ENCODE measurements at regions not wholly inside any gene's neighbourhood (a gene's known extent, or its start where the extent isn't known, plus 50 kb on each side); places are given as distances from the start of the nearest gene placed in this dataset.
"Not testable (repeated sequence)": the region's sequence is repeated elsewhere in the genome, so short reads cannot be mapped to it uniquely, and the experiment has no call there.

DNA sequence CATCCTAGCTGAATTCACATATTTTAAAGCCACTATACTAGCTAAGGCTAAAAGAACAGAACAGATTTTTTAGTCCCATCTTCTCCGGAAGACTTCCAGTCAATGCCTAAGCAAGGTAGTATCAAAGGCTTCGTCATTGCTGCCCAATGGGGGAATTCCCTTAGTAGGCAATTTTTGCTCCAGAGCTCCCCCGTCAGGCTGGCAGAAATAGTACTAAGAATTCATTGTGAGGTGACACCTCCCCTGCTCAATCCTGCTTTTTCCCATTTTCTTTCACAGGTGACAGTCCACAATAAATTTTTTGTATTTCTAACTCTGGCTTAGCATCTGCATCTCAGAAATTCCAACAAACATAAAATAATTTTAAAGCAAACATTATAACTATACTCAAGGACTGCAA is 52.8 kb upstream of the SRSF6 start:
- Histone ChIP-seq H3F3A (ENCODE audit: insufficient read depth, low read length, poor library complexity, severe bottlenecking) (no peaks in the 10 kb centered on the region), H3K9me3 (ENCODE audit: low read length) (no peaks in the 10 kb centered on the region), H3K36me3 (ENCODE audit: insufficient read depth, low read length) (no peaks in the 10 kb centered on the region), H3K4me2 (ENCODE audit: low read length) (no peak overlapping the region), H3K4me3 (ENCODE audit: low read length) (no peak overlapping the region), H3K27me3 (ENCODE audit: insufficient read depth, low read depth, low read length) (no peaks in the 10 kb centered on the region), H3K9ac (ENCODE audit: low read length) (no peak overlapping the region), H3K9me2 (ENCODE audit: insufficient read depth, low read length) (no peaks in the 10 kb centered on the region), H3K79me2 (replicated peaks; ENCODE audit: insufficient read depth, low read length) (no peaks in the 10 kb centered on the region), H3K27ac (ENCODE audit: low read length) (no peak overlapping the region), H4K20me1 (ENCODE audit: insufficient read depth) (no peaks in the 10 kb centered on the region), H2AFZ (ENCODE audit: low read depth, low read length) (no peak overlapping the region)
- TF ChIP-seq EP300 (conservative IDR thresholded peaks at IDR 0.05; ENCODE audit: poor library complexity, severe bottlenecking) (no peak), RAD21 (conservative IDR thresholded peaks at IDR 0.05) (no peak), MXI1 (conservative IDR thresholded peaks at IDR 0.05; ENCODE audit: poor library complexity, severe bottlenecking) (no peak), POLR2AphosphoS5 (IDR thresholded peaks at IDR 0.05) (no peak), SMC3 (conservative IDR thresholded peaks at IDR 0.05; ENCODE audit: poor library complexity) (no peak), TAF1 (IDR thresholded peaks at IDR 0.05; ENCODE audit: low read depth) (no peak), EZH2 (IDR thresholded peaks at IDR 0.05; ENCODE audit: borderline replicate concordance, insufficient read depth, low read length, poor library complexity, severe bottlenecking) (no peak)
- TF ChIP-seq, protein P1, sequence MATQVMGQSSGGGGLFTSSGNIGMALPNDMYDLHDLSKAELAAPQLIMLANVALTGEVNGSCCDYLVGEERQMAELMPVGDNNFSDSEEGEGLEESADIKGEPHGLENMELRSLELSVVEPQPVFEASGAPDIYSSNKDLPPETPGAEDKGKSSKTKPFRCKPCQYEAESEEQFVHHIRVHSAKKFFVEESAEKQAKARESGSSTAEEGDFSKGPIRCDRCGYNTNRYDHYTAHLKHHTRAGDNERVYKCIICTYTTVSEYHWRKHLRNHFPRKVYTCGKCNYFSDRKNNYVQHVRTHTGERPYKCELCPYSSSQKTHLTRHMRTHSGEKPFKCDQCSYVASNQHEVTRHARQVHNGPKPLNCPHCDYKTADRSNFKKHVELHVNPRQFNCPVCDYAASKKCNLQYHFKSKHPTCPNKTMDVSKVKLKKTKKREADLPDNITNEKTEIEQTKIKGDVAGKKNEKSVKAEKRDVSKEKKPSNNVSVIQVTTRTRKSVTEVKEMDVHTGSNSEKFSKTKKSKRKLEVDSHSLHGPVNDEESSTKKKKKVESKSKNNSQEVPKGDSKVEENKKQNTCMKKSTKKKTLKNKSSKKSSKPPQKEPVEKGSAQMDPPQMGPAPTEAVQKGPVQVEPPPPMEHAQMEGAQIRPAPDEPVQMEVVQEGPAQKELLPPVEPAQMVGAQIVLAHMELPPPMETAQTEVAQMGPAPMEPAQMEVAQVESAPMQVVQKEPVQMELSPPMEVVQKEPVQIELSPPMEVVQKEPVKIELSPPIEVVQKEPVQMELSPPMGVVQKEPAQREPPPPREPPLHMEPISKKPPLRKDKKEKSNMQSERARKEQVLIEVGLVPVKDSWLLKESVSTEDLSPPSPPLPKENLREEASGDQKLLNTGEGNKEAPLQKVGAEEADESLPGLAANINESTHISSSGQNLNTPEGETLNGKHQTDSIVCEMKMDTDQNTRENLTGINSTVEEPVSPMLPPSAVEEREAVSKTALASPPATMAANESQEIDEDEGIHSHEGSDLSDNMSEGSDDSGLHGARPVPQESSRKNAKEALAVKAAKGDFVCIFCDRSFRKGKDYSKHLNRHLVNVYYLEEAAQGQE (IDR thresholded peaks at IDR 0.05; ENCODE audit: borderline replicate concordance), result no peak
- TF ChIP-seq, protein P2, sequence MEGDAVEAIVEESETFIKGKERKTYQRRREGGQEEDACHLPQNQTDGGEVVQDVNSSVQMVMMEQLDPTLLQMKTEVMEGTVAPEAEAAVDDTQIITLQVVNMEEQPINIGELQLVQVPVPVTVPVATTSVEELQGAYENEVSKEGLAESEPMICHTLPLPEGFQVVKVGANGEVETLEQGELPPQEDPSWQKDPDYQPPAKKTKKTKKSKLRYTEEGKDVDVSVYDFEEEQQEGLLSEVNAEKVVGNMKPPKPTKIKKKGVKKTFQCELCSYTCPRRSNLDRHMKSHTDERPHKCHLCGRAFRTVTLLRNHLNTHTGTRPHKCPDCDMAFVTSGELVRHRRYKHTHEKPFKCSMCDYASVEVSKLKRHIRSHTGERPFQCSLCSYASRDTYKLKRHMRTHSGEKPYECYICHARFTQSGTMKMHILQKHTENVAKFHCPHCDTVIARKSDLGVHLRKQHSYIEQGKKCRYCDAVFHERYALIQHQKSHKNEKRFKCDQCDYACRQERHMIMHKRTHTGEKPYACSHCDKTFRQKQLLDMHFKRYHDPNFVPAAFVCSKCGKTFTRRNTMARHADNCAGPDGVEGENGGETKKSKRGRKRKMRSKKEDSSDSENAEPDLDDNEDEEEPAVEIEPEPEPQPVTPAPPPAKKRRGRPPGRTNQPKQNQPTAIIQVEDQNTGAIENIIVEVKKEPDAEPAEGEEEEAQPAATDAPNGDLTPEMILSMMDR (IDR thresholded peaks at IDR 0.05; ENCODE audit: poor library complexity, severe bottlenecking), result no peak

DNA sequence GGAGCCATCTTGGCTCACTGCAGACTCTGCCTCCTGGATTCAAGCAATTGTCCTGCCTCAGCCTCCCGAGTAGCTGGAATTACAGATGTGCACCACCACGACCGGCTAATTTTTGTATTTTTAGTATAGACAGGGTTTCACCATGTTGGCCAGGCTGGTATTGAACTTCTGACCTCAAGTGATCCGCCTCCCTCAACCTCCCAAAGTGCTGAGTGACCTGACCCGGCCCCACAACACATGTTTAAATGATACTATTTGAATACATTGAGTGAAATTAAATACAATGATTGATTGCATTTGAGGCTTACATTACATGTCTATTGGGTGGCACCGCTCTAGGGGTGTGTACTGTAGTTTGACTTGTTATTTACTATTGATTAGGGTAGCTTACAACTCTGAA is 56.8 kb upstream of the SRSF6 start:
- H3K9ac ChIP-seq (ENCODE audit: low read length); H3K9me2 ChIP-seq (ENCODE audit: insufficient read depth, low read length); H3F3A ChIP-seq (ENCODE audit: insufficient read depth, low read length, poor library complexity, severe bottlenecking); H2AFZ ChIP-seq (ENCODE audit: low read depth, low read length); H3K4me3 ChIP-seq (ENCODE audit: low read length); H3K9me3 ChIP-seq (ENCODE audit: low read length); H4K20me1 ChIP-seq (ENCODE audit: insufficient read depth); H3K27me3 ChIP-seq (ENCODE audit: insufficient read depth, low read depth, low read length); H3K27ac ChIP-seq (ENCODE audit: low read length); H3K36me3 ChIP-seq (ENCODE audit: insufficient read depth, low read length); H3K79me2 ChIP-seq (replicated peaks; ENCODE audit: insufficient read depth, low read length); H3K4me2 ChIP-seq (ENCODE audit: low read length): not testable (repeated sequence)

DNA sequence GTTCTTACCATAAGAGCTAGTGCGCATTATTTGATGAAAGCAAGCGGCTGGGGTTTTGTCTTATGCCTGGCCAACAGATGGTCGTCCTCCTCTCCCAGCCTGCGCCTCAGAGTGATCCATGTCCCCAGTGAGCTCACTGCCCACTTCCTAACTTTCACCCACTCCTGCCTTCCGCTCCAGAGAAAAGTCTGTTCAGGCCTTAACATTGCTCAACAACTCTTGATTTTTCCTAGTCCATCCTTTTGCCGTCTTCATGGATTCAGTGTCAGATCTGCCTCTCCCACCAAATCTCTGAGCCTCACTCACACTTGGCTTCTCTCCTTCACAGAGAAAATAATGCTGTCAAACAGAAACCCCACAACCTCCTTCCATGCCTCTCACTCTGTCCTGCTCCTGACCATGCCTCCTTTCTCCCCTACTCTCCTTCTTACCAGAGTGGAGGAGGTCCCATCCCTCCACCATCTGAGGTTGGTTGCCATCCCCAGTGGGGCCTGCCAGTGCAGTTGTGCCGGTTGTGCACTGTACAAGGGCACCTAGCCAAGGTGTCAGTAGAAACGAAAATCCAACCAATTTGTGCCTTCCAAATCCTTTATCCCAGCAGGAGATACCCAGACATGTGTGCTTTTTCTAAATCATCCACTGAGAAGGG is 58.9 kb upstream of the SRSF6 start:
- Histone ChIP-seq H3K9me3 (ENCODE audit: low read length) (no peaks in the 10 kb centered on the region), H2AFZ (ENCODE audit: low read depth, low read length) (no peak overlapping the region), H3K9ac (ENCODE audit: low read length) (no peak overlapping the region), H3K27ac (ENCODE audit: low read length) (no peak overlapping the region), H3K27me3 (ENCODE audit: insufficient read depth, low read depth, low read length) (no peaks in the 10 kb centered on the region), H4K20me1 (ENCODE audit: insufficient read depth) (no peaks in the 10 kb centered on the region), H3K9me2 (ENCODE audit: insufficient read depth, low read length) (no peaks in the 10 kb centered on the region), H3F3A (ENCODE audit: insufficient read depth, low read length, poor library complexity, severe bottlenecking) (no peaks in the 10 kb centered on the region), H3K79me2 (replicated peaks; ENCODE audit: insufficient read depth, low read length) (no peaks in the 10 kb centered on the region), H3K36me3 (ENCODE audit: insufficient read depth, low read length) (no peaks in the 10 kb centered on the region), H3K4me2 (ENCODE audit: low read length) (no peak overlapping the region), H3K4me3 (ENCODE audit: low read length) (no peak overlapping the region)
- TF ChIP-seq TAF1 (IDR thresholded peaks at IDR 0.05; ENCODE audit: low read depth) (no peak), SMC3 (conservative IDR thresholded peaks at IDR 0.05; ENCODE audit: poor library complexity) (no peak), MXI1 (conservative IDR thresholded peaks at IDR 0.05; ENCODE audit: poor library complexity, severe bottlenecking) (no peak), RAD21 (conservative IDR thresholded peaks at IDR 0.05) (no peak), POLR2AphosphoS5 (IDR thresholded peaks at IDR 0.05) (no peak), EZH2 (IDR thresholded peaks at IDR 0.05; ENCODE audit: borderline replicate concordance, insufficient read depth, low read length, poor library complexity, severe bottlenecking) (no peak), EP300 (conservative IDR thresholded peaks at IDR 0.05; ENCODE audit: poor library complexity, severe bottlenecking) (no peak)
- TF ChIP-seq, protein P2 (IDR thresholded peaks at IDR 0.05; ENCODE audit: poor library complexity, severe bottlenecking), result no peak
- TF ChIP-seq, protein P1 (IDR thresholded peaks at IDR 0.05; ENCODE audit: borderline replicate concordance), result no peak

Measured in neural cell (in vitro differentiated cells).